ENCODE measurements at regions not wholly inside any gene's neighbourhood (a gene's known extent, or its start where the extent isn't known, plus 50 kb on each side); places are given as distances from the start of the nearest gene placed in this dataset.
"Not testable (repeated sequence)": the region's sequence is repeated elsewhere in the genome, so short reads cannot be mapped to it uniquely, and the experiment has no call there.

DNA sequence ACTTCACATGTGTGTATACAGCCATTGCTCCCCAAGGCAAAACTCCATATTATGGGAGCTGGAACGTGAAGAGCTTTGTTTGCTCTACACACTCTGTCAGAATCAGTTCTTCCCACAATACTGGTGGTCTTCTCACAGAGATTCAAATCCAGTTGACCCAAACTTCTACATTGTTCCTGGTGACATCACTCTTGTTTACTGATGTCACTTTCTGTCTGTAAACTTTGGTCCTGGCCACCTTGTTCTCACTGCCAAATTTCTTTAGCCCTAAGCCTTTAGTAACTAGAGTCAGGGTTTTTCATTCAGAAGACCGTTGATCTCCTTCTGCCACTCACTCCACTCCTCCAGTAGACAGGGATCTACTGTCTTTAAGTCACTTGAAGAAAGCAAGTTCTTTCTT is 386.0 kb upstream of the ZEB2 start:
- Histone ChIP-seq H3K27me3 (no peaks in the 10 kb centered on the region), H3K4me3 (no peak overlapping the region), H3K27ac (no peak overlapping the region), H3K36me3 (no peaks in the 10 kb centered on the region), H3K4me1 (no peaks in the 10 kb centered on the region), H3K9me3 (no peaks in the 10 kb centered on the region)
- DNase-seq (no peak), ATAC-seq (no peak)
- intact Hi-C loops (cut with DNase I): no loop called here
- TF ChIP-seq, protein P1, sequence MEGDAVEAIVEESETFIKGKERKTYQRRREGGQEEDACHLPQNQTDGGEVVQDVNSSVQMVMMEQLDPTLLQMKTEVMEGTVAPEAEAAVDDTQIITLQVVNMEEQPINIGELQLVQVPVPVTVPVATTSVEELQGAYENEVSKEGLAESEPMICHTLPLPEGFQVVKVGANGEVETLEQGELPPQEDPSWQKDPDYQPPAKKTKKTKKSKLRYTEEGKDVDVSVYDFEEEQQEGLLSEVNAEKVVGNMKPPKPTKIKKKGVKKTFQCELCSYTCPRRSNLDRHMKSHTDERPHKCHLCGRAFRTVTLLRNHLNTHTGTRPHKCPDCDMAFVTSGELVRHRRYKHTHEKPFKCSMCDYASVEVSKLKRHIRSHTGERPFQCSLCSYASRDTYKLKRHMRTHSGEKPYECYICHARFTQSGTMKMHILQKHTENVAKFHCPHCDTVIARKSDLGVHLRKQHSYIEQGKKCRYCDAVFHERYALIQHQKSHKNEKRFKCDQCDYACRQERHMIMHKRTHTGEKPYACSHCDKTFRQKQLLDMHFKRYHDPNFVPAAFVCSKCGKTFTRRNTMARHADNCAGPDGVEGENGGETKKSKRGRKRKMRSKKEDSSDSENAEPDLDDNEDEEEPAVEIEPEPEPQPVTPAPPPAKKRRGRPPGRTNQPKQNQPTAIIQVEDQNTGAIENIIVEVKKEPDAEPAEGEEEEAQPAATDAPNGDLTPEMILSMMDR (IDR thresholded peaks at IDR 0.05): no peak

DNA sequence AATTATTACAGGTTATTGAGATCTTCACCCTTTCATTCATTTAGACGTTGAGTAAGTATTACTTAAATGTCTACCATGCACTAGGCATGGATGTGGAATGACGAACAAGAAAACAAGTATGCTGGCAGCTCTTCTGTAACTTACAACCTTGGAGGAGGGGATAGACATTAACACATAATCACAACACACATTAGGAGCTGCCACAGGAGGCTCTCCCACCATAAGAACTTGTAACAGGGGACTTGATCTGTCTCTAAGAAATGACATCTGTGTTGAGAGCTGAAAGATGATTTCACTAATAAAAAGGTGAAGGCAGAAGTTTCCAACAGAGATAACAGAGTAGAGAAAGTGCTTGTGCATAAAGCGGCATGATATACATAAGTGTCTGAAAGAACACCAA is 384.7 kb upstream of the ZEB2 start:
- no peaks in the 10 kb centered on the region for H3K4me1 ChIP-seq
- TF ChIP-seq, protein P1 (IDR thresholded peaks at IDR 0.05): no peak
- no peaks in the 10 kb centered on the region for H3K27me3 ChIP-seq
- DNase-seq: no peak
- no peaks in the 10 kb centered on the region for H3K36me3 ChIP-seq
- H3K4me3 ChIP-seq: no peak overlapping the region
- no peak overlapping the region for H3K27ac ChIP-seq
- ATAC-seq: no peak
- intact Hi-C loops (cut with DNase I): no loop called here
- peaks cover 0 to 2% of the 10 kb centered on the region in 2 donors for H3K9me3 ChIP-seq

DNA sequence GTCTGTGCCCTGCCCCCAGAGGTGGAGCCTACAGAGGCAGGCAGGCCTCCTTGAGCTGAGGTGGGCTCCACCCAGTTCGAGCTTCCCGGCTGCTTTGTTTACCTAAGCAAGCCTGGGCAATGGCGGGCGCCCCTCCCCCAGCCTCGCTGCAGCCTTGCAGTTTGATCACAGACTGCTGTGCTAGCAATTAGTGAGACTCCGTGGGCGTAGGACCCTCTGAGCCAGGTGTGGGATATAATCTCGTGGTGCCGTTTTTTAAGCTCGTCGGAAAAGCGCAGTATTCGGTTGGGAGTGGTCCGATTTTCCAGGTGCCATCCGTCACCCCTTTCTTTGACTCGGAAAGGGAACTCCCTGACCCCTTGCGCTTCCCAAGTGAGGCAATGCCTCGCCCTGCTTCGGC is 383.1 kb upstream of the ZEB2 start:
- DNase-seq; H3K9me3 ChIP-seq; intact Hi-C loops (cut with DNase I); H3K4me3 ChIP-seq; H3K27me3 ChIP-seq; H3K27ac ChIP-seq; ATAC-seq; H3K36me3 ChIP-seq; H3K4me1 ChIP-seq: not testable (repeated sequence)

DNA sequence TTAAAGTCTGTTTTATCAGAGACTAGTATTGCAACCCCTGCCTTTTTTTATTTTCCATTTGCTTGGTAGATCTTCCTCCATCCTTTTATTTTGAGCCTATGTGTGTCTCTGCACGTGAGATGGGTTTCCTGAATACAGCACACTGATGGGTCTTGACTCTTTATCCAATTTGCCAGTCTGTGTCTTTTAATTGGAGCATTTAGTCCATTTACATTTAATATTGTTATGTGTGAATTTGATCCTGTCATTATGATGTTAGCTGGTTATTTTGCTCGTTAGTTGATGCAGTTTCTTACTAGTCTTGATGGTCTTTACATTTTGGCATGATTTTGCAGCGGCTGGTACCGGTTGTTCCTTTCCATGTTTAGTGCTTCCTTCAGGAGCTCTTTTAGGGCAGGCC is 381.5 kb upstream of the ZEB2 start:
- H3K27ac ChIP-seq; H3K36me3 ChIP-seq; H3K27me3 ChIP-seq; DNase-seq; H3K4me1 ChIP-seq; intact Hi-C loops (cut with DNase I); H3K4me3 ChIP-seq; H3K9me3 ChIP-seq; ATAC-seq: not testable (repeated sequence)

DNA sequence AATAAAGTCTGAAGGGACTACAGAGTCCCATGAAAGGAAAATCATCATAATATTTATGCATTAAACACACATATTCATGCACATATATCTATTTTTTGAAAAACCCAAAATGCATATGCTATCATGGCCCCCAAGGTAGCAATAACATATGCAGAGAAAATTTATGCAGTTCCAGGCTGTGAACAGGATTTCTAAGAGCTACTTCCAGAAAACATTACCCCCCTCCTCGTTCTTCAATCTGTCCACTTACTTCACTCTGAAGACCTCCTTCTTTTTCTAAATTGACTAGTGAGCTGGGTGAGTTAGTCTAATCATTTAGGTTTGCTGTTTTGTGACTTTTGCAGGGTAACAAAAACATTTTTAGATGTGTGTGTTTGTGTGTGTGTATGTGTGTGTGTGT is 376.4 kb upstream of the ZEB2 start:
- H3K9me3 ChIP-seq: peaks cover 0 to 2% of the 10 kb centered on the region in 2 donors
- DNase-seq (no peak), ATAC-seq (no peak)
- H3K27me3 ChIP-seq: no peaks in the 10 kb centered on the region
- H3K4me3 ChIP-seq: no peak overlapping the region
- no peaks in the 10 kb centered on the region for H3K36me3 ChIP-seq
- TF ChIP-seq, protein P1 (IDR thresholded peaks at IDR 0.05): no peak
- intact Hi-C loops (cut with DNase I): no loop called here
- H3K4me1 ChIP-seq: no peaks in the 10 kb centered on the region
- H3K27ac ChIP-seq: no peak overlapping the region

DNA sequence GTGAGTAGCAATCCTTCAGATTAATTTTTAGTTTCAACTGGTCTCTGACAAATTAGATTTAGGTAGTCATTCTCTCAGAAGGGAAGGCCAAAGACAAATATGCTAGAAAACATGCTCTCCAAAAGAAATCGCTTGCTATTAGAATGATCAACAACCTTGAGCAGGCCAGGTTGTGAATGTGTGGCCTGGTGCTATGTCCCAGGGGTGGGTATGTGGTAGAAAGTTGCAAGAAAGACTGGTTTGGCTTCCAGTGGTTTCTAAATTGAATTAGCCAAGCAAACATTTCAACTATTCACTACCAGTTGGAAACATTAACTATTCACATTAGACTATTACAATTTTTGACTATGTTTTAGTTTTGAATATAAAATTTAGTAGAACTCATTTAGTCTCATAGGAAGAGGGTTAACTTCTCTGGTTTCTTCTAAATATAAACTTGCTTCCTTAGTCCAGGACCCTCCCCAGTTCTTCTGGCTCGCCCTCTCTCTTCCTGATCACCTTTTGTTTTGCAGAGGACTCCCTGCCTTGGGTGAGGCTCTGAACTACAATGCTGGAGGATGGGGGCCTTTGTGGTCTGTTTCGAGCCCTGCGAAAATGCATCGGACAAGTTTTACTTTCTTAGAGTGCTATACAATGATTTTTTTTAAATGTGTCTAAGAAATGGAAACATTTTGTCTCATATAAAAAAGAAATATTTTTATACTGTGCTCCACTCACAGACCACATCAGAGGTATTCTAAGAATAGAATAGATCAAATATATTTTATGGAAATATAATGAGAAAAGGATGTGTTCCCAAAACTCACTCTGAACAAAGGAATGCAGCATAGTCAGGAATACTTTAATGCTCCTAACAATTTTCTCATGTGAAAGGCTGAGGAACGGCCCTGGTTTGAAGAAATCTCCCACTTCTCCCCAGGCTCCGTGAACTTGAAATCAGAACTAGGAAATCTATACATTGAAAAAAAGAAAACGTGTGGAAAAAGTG is 375.0 kb upstream of the ZEB2 start:
- H3K27me3 ChIP-seq: no peaks in the 10 kb centered on the region
- DNase-seq (no peak), ATAC-seq (no peak)
- no peaks in the 10 kb centered on the region for H3K4me1 ChIP-seq
- TF ChIP-seq, protein P1 (IDR thresholded peaks at IDR 0.05): no peak
- H3K27ac ChIP-seq: no peak overlapping the region
- intact Hi-C loops (cut with DNase I): no loop called here
- H3K36me3 ChIP-seq: no peaks in the 10 kb centered on the region
- no peaks in the 10 kb centered on the region for H3K9me3 ChIP-seq
- no peak overlapping the region for H3K4me3 ChIP-seq

All from left lung (tissue), 4 donors.